ENCODE measurements at regions not wholly inside any gene's neighbourhood (a gene's known extent, or its start where the extent isn't known, plus 50 kb on each side); places are given as distances from the start of the nearest gene placed in this dataset.

- Histone ChIP-seq H3K9me2 (ENCODE audit: insufficient read depth) (no peaks in the 10 kb centered on the region), H3K9me3 (ENCODE audit: control insufficient read depth in 1 of 2, insufficient read depth in 1 of 2, low read depth in 1 of 2, low read length in 2 of 2) (no peaks in the 10 kb centered on the region), H3K27ac (ENCODE audit: low read depth, low read length) (no peak overlapping the region), H3K4me2 (ENCODE audit: low read length) (no peak overlapping the region), H4K20me1 (ENCODE audit: insufficient read depth) (no peaks in the 10 kb centered on the region), H3K79me2 (ENCODE audit: insufficient read depth, low read length) (no peaks in the 10 kb centered on the region), H3K27me3 (ENCODE audit: insufficient read depth, low read length) (no peaks in the 10 kb centered on the region; the same call in 1 of the 2 replicates), H3K9ac (ENCODE audit: low read length) (no peak overlapping the region), H2AFZ (ENCODE audit: low read depth, low read length, poor library complexity, severe bottlenecking) (no peak overlapping the region), H3K4me1 (ENCODE audit: control insufficient read depth in 1 of 2, insufficient read depth in 2 of 2, low read length in 2 of 2) (no peaks in the 10 kb centered on the region), H3K36me3 (ENCODE audit: control insufficient read depth in 1 of 2, insufficient read depth in 2 of 2, low read length in 2 of 2) (no peaks in the 10 kb centered on the region), H3K4me3 (replicated peaks in 1 of 2; ENCODE audit: low read depth in 1 of 2, low read length in 2 of 2) (no peak overlapping the region)
- no peak for ATAC-seq
- TF ChIP-seq CEBPB (IDR thresholded peaks at IDR 0.05; ENCODE audit: low read depth) (no peak), CTCF (IDR thresholded peaks at IDR 0.05 in 2 of 3, conservative IDR thresholded peaks at IDR 0.05 in 1 of 3; ENCODE audit: borderline replicate concordance in 1 of 3, insufficient read depth in 1 of 3, low read depth in 2 of 3, low read length in 2 of 3) (no peak), REST (IDR thresholded peaks at IDR 0.05; ENCODE audit: low read depth) (peak; percentile 99)
- peak; percentile 7 for DNase-seq (ENCODE audit: low read depth, low spot score)
- no TSS peak for BruUV-seq (replicated peaks)
- ChIA-PET RAD21 (ENCODE audit: low non-redundant PET in 1 of 2, low total read pairs in 2 of 2, uncharacterized antibody in 2 of 2, unreplicated experiment in 2 of 2) (no interaction called here), CTCF (no interaction called here), POLR2A (no interaction called here)
- intact Hi-C loops (cut with micrococcal nuclease) = no loop called here
These were observed 123.5 kb downstream of the CBLN1 start for GRCh38 chr16:49158029-49158642.
